ENCODE measurements at regions not wholly inside any gene's neighbourhood (a gene's known extent, or its start where the extent isn't known, plus 50 kb on each side); places are given as distances from the start of the nearest gene placed in this dataset.

GRCh38 chr4:12145106-12145505, 716.4 kb upstream of the HS3ST1 start:
- Histone ChIP-seq H3K4me3 (ENCODE audit: low read depth in 1 of 2, low read length in 2 of 2) (no peak overlapping the region), H3K27ac (ENCODE audit: low read length) (no peak overlapping the region), H3K9me3 (ENCODE audit: control insufficient read depth in 1 of 2, low read length in 2 of 2) (peaks cover 0 to 4% of the 10 kb centered on the region in 2 donors), H3K27me3 (ENCODE audit: low read depth, low read length) (no peaks in the 10 kb centered on the region), H3K36me3 (ENCODE audit: control insufficient read depth in 1 of 2, insufficient read depth in 2 of 2, low read length in 2 of 2) (no peaks in the 10 kb centered on the region), H3K4me1 (ENCODE audit: control insufficient read depth in 1 of 2, insufficient read depth in 2 of 2, low read length in 2 of 2) (no peaks in the 10 kb centered on the region)

- H3K27me3 ChIP-seq (ENCODE audit: low read depth, low read length): no peaks in the 10 kb centered on the region
- no peaks in the 10 kb centered on the region for H3K4me1 ChIP-seq (ENCODE audit: control insufficient read depth in 1 of 2, insufficient read depth in 2 of 2, low read length in 2 of 2)
- no peak overlapping the region for H3K4me3 ChIP-seq (ENCODE audit: low read depth in 1 of 2, low read length in 2 of 2)
- H3K9me3 ChIP-seq (ENCODE audit: control insufficient read depth in 1 of 2, low read length in 2 of 2): peaks cover 0 to 3% of the 10 kb centered on the region in 2 donors
- H3K27ac ChIP-seq (ENCODE audit: low read length): no peak overlapping the region
- H3K36me3 ChIP-seq (ENCODE audit: control insufficient read depth in 1 of 2, insufficient read depth in 2 of 2, low read length in 2 of 2): no peaks in the 10 kb centered on the region
Measured at GRCh38 chr4:12144051-12144450, 715.4 kb upstream of the HS3ST1 start.

GRCh38 chr4:12140864-12141263, 712.2 kb upstream of the HS3ST1 start:
- Histone ChIP-seq H3K4me1 (ENCODE audit: control insufficient read depth in 1 of 2, insufficient read depth in 2 of 2, low read length in 2 of 2) (no peaks in the 10 kb centered on the region), H3K4me3 (ENCODE audit: low read depth in 1 of 2, low read length in 2 of 2) (no peak overlapping the region), H3K9me3 (ENCODE audit: control insufficient read depth in 1 of 2, low read length in 2 of 2) (no peaks in the 10 kb centered on the region), H3K27ac (ENCODE audit: low read length) (no peak overlapping the region), H3K36me3 (ENCODE audit: control insufficient read depth in 1 of 2, insufficient read depth in 2 of 2, low read length in 2 of 2) (no peaks in the 10 kb centered on the region), H3K27me3 (ENCODE audit: low read depth, low read length) (no peaks in the 10 kb centered on the region)

GRCh38 chr4:12139296-12139695, 710.6 kb upstream of the HS3ST1 start:
- no peak overlapping the region for H3K4me3 ChIP-seq (ENCODE audit: low read depth in 1 of 2, low read length in 2 of 2)
- H3K27ac ChIP-seq (ENCODE audit: low read length): no peak overlapping the region
- H3K27me3 ChIP-seq (ENCODE audit: low read depth, low read length): no peaks in the 10 kb centered on the region
- no peaks in the 10 kb centered on the region for H3K9me3 ChIP-seq (ENCODE audit: control insufficient read depth in 1 of 2, low read length in 2 of 2)
- H3K4me1 ChIP-seq (ENCODE audit: control insufficient read depth in 1 of 2, insufficient read depth in 2 of 2, low read length in 2 of 2): no peaks in the 10 kb centered on the region
- no peaks in the 10 kb centered on the region for H3K36me3 ChIP-seq (ENCODE audit: control insufficient read depth in 1 of 2, insufficient read depth in 2 of 2, low read length in 2 of 2)

- Histone ChIP-seq H3K27ac (ENCODE audit: low read length) (no peak overlapping the region), H3K4me1 (ENCODE audit: control insufficient read depth in 1 of 2, insufficient read depth in 2 of 2, low read length in 2 of 2) (no peaks in the 10 kb centered on the region), H3K27me3 (ENCODE audit: low read depth, low read length) (no peaks in the 10 kb centered on the region), H3K4me3 (ENCODE audit: low read depth in 1 of 2, low read length in 2 of 2) (no peak overlapping the region), H3K9me3 (ENCODE audit: control insufficient read depth in 1 of 2, low read length in 2 of 2) (peaks cover 0 to 3% of the 10 kb centered on the region in 2 donors), H3K36me3 (ENCODE audit: control insufficient read depth in 1 of 2, insufficient read depth in 2 of 2, low read length in 2 of 2) (no peaks in the 10 kb centered on the region)
Measured at GRCh38 chr4:12138488-12138887, 709.8 kb upstream of the HS3ST1 start.

GRCh38 chr4:12137575-12137974, 708.9 kb upstream of the HS3ST1 start:
- Histone ChIP-seq H3K27ac (ENCODE audit: low read length) (no peak overlapping the region), H3K4me1 (ENCODE audit: control insufficient read depth in 1 of 2, insufficient read depth in 2 of 2, low read length in 2 of 2) (no peaks in the 10 kb centered on the region), H3K27me3 (ENCODE audit: low read depth, low read length) (no peaks in the 10 kb centered on the region), H3K4me3 (ENCODE audit: low read depth in 1 of 2, low read length in 2 of 2) (no peak overlapping the region), H3K9me3 (ENCODE audit: control insufficient read depth in 1 of 2, low read length in 2 of 2) (peaks cover 0 to 6% of the 10 kb centered on the region in 2 donors), H3K36me3 (ENCODE audit: control insufficient read depth in 1 of 2, insufficient read depth in 2 of 2, low read length in 2 of 2) (no peaks in the 10 kb centered on the region)

GRCh38 chr4:12126474-12126873, 697.8 kb upstream of the HS3ST1 start:
- H3K4me3 ChIP-seq (ENCODE audit: low read depth in 1 of 2, low read length in 2 of 2): no peak overlapping the region
- H3K27me3 ChIP-seq (ENCODE audit: low read depth, low read length): no peaks in the 10 kb centered on the region
- no peaks in the 10 kb centered on the region for H3K9me3 ChIP-seq (ENCODE audit: control insufficient read depth in 1 of 2, low read length in 2 of 2)
- no peaks in the 10 kb centered on the region for H3K4me1 ChIP-seq (ENCODE audit: control insufficient read depth in 1 of 2, insufficient read depth in 2 of 2, low read length in 2 of 2)
- no peaks in the 10 kb centered on the region for H3K36me3 ChIP-seq (ENCODE audit: control insufficient read depth in 1 of 2, insufficient read depth in 2 of 2, low read length in 2 of 2)
- no peak overlapping the region for H3K27ac ChIP-seq (ENCODE audit: low read length)

- Histone ChIP-seq H3K9me3 (ENCODE audit: control insufficient read depth in 1 of 2, low read length in 2 of 2) (no peaks in the 10 kb centered on the region), H3K4me3 (ENCODE audit: low read depth in 1 of 2, low read length in 2 of 2) (no peak overlapping the region), H3K27ac (ENCODE audit: low read length) (no peak overlapping the region), H3K4me1 (ENCODE audit: control insufficient read depth in 1 of 2, insufficient read depth in 2 of 2, low read length in 2 of 2) (no peaks in the 10 kb centered on the region), H3K36me3 (ENCODE audit: control insufficient read depth in 1 of 2, insufficient read depth in 2 of 2, low read length in 2 of 2) (no peaks in the 10 kb centered on the region), H3K27me3 (ENCODE audit: low read depth, low read length) (no peaks in the 10 kb centered on the region)
Measured at GRCh38 chr4:12124138-12124537, 695.4 kb upstream of the HS3ST1 start.

- Histone ChIP-seq H3K27ac (ENCODE audit: low read length) (no peak overlapping the region), H3K36me3 (ENCODE audit: control insufficient read depth in 1 of 2, insufficient read depth in 2 of 2, low read length in 2 of 2) (no peaks in the 10 kb centered on the region), H3K4me3 (ENCODE audit: low read depth in 1 of 2, low read length in 2 of 2) (no peak overlapping the region), H3K4me1 (ENCODE audit: control insufficient read depth in 1 of 2, insufficient read depth in 2 of 2, low read length in 2 of 2) (no peaks in the 10 kb centered on the region), H3K9me3 (ENCODE audit: control insufficient read depth in 1 of 2, low read length in 2 of 2) (no peaks in the 10 kb centered on the region), H3K27me3 (ENCODE audit: low read depth, low read length) (no peaks in the 10 kb centered on the region)
Measured at GRCh38 chr4:12123707-12124106, 695.0 kb upstream of the HS3ST1 start.

- Histone ChIP-seq H3K9me3 (ENCODE audit: control insufficient read depth in 1 of 2, low read length in 2 of 2) (no peaks in the 10 kb centered on the region), H3K4me3 (ENCODE audit: low read depth in 1 of 2, low read length in 2 of 2) (no peak overlapping the region), H3K27ac (ENCODE audit: low read length) (no peak overlapping the region), H3K4me1 (ENCODE audit: control insufficient read depth in 1 of 2, insufficient read depth in 2 of 2, low read length in 2 of 2) (no peaks in the 10 kb centered on the region), H3K36me3 (ENCODE audit: control insufficient read depth in 1 of 2, insufficient read depth in 2 of 2, low read length in 2 of 2) (no peaks in the 10 kb centered on the region), H3K27me3 (ENCODE audit: low read depth, low read length) (no peaks in the 10 kb centered on the region)
Measured at GRCh38 chr4:12122316-12122715, 693.6 kb upstream of the HS3ST1 start.

- Histone ChIP-seq H3K9me3 (ENCODE audit: control insufficient read depth in 1 of 2, low read length in 2 of 2) (no peaks in the 10 kb centered on the region), H3K27me3 (ENCODE audit: low read depth, low read length) (no peaks in the 10 kb centered on the region)
Measured at GRCh38 chr4:12120968-12121367, 692.3 kb upstream of the HS3ST1 start.

GRCh38 chr4:12118651-12119213, 690.0 kb upstream of the HS3ST1 start:
- Histone ChIP-seq H3K27ac (ENCODE audit: low read length) (no peak overlapping the region), H3K4me3 (ENCODE audit: low read depth in 1 of 2, low read length in 2 of 2) (no peak overlapping the region), H3K36me3 (ENCODE audit: control insufficient read depth in 1 of 2, insufficient read depth in 2 of 2, low read length in 2 of 2) (no peaks in the 10 kb centered on the region), H3K4me1 (ENCODE audit: control insufficient read depth in 1 of 2, insufficient read depth in 2 of 2, low read length in 2 of 2) (no peaks in the 10 kb centered on the region), H3K9me3 (ENCODE audit: control insufficient read depth in 1 of 2, low read length in 2 of 2) (no peaks in the 10 kb centered on the region), H3K27me3 (ENCODE audit: low read depth, low read length) (no peaks in the 10 kb centered on the region)

More at GRCh38 chr4:12120968-12121367, 692.3 kb upstream of the HS3ST1 start:
- no peaks in the 10 kb centered on the region for H3K36me3 ChIP-seq (ENCODE audit: control insufficient read depth in 1 of 2, insufficient read depth in 2 of 2, low read length in 2 of 2)
- no peaks in the 10 kb centered on the region for H3K4me1 ChIP-seq (ENCODE audit: control insufficient read depth in 1 of 2, insufficient read depth in 2 of 2, low read length in 2 of 2)
- no peak overlapping the region for H3K27ac ChIP-seq (ENCODE audit: low read length)
- H3K4me3 ChIP-seq (ENCODE audit: low read depth in 1 of 2, low read length in 2 of 2): no peak overlapping the region
